Fibroblast of villous mesenchyme (primary cell): ENCODE measurements at regions not wholly inside any gene's neighbourhood (a gene's known extent, or its start where the extent isn't known, plus 50 kb on each side); places are given as distances from the start of the nearest gene placed in this dataset.
A peak's percentile ranks its signal among the peaks of the same experiment; 100 is the strongest.
"Not testable (repeated sequence)": the region's sequence is repeated elsewhere in the genome, so short reads cannot be mapped to it uniquely, and the experiment has no call there.

Source experiments
- DNase-seq: peaks from one replicate; pipeline ENCODE4 v3.0.0-alpha.2; 2010; ENCODE audit warnings: low read depth
- H3K4me3 ChIP-seq: 2 replicates; pipeline ENCODE4 v1.5.1; 2011; ENCODE audit warnings: low read depth, mild to moderate bottlenecking, low read length
- CTCF ChIP-seq: IDR thresholded peaks from 2 replicates; pipeline ENCODE4 v1.5.1; 2012; ENCODE audit warnings: low read depth, mild to moderate bottlenecking, low read length; ENCODE audit not compliant: insufficient read depth

- no peak overlapping the region for H3K4me3 ChIP-seq
- DNase-seq = no peak
- TF ChIP-seq CTCF = no peak
Observed at GRCh38 chr14:82963756-82964155, 1430.1 kb upstream of the SEL1L start.

GRCh38 chr14:82987502-82988124 lies 1454.0 kb upstream of the SEL1L start:
- H3K4me3 ChIP-seq = no peak overlapping the region
- no peak for TF ChIP-seq CTCF
- no peak for DNase-seq

- DNase-seq, H3K4me3 ChIP-seq: not testable (repeated sequence)
Observed at GRCh38 chr14:82994547-82994946, 1460.9 kb upstream of the SEL1L start.

GRCh38 chr14:82999802-83000201 lies 1466.1 kb upstream of the SEL1L start:
- TF ChIP-seq CTCF = peak; percentile 19
- no peak for DNase-seq
- H3K4me3 ChIP-seq = no peak overlapping the region

- TF ChIP-seq CTCF = no peak
- no peak for DNase-seq
- no peak overlapping the region for H3K4me3 ChIP-seq
Observed at GRCh38 chr14:83004456-83005006, 1470.9 kb upstream of the SEL1L start.

GRCh38 chr14:83006121-83006670 lies 1472.5 kb upstream of the SEL1L start:
- H3K4me3 ChIP-seq = no peak overlapping the region
- DNase-seq = no peak
- TF ChIP-seq CTCF = no peak

GRCh38 chr14:83007052-83007451 lies 1473.4 kb upstream of the SEL1L start:
- DNase-seq, H3K4me3 ChIP-seq: not testable (repeated sequence)

GRCh38 chr14:83007641-83008225 lies 1474.1 kb upstream of the SEL1L start:
- H3K4me3 ChIP-seq = no peak overlapping the region
- TF ChIP-seq CTCF = no peak
- no peak for DNase-seq
